ENCODE measurements at regions not wholly inside any gene's neighbourhood (a gene's known extent, or its start where the extent isn't known, plus 50 kb on each side); places are given as distances from the start of the nearest gene placed in this dataset.

GRCh38 chr4:104642521-104642920, 147.8 kb upstream of the CXXC4 start:
- no peak for TF ChIP-seq CTCF (IDR thresholded peaks at IDR 0.05; ENCODE audit: insufficient read depth, low read length, poor library complexity, severe bottlenecking)
- TF ChIP-seq EZH2phosphoT487 (conservative IDR thresholded peaks at IDR 0.05; ENCODE audit: low read length): no peak

Data from SU-DHL-6 (cell line).